Neural progenitor cell (in vitro differentiated cells): ENCODE measurements at regions not wholly inside any gene's neighbourhood (a gene's known extent, or its start where the extent isn't known, plus 50 kb on each side); places are given as distances from the start of the nearest gene placed in this dataset.

Experiments used
- DNase-seq: peaks from one replicate; pipeline ENCODE4 v3.0.0-alpha.2; 2016; ENCODE audit warnings: low spot score
- H2AFZ ChIP-seq: fragments of 200-600 bp; sonication (generic); replicated peaks from 2 replicates; pipeline ENCODE4 v1.6.1; 2016; ENCODE audit warnings: antibody characterized with exemption
- H3F3A ChIP-seq: fragments of 200-600 bp; sonication (generic); 2 replicates; pipeline ENCODE4 v1.6.1; 2016; ENCODE audit warnings: antibody characterized with exemption, low read depth
- H3K27ac ChIP-seq: fragments of 200-600 bp; sonication (generic); 2 replicates; pipeline ENCODE4 v1.5.1; 2016; ENCODE audit warnings: mild to moderate bottlenecking
- H3K27me3 ChIP-seq: fragments of 200-600 bp; sonication (generic); 2 replicates; pipeline ENCODE4 v1.6.1; 2016; ENCODE audit warnings: mild to moderate bottlenecking, moderate library complexity
- H3K36me3 ChIP-seq: fragments of 200-600 bp; sonication (generic); 2 replicates; pipeline ENCODE4 v1.5.1; 2016
- H3K4me1 ChIP-seq: fragments of 200-600 bp; sonication (generic); 2 replicates; pipeline ENCODE4 v1.6.1; 2016; ENCODE audit warnings: mixed run types
- H3K4me2 ChIP-seq: fragments of 200-600 bp; sonication (generic); 2 replicates; pipeline ENCODE4 v1.6.1; 2016
- H3K4me3 ChIP-seq: fragments of 200-600 bp; sonication (generic); 2 replicates; pipeline ENCODE4 v1.5.1; 2016
- H3K79me2 ChIP-seq: fragments of 200-600 bp; sonication (generic); 2 replicates; pipeline ENCODE4 v1.6.1; 2016; ENCODE audit warnings: low read depth
- H3K9ac ChIP-seq: fragments of 200-600 bp; sonication (generic); 2 replicates; pipeline ENCODE4 v1.6.1; 2016
- H3K9me3 ChIP-seq: fragments of 200-600 bp; sonication (generic); 2 replicates; pipeline ENCODE4 v1.5.1; 2016; ENCODE audit warnings: low read depth
- H4K20me1 ChIP-seq: fragments of 200-600 bp; sonication (generic); 2 replicates; pipeline ENCODE4 v1.6.1; 2016; ENCODE audit warnings: low read depth
- H3K27ac Mint-ChIP-seq: 3 replicates; pipeline ENCODE4 v1.8.0; 2021; ENCODE audit warnings: mixed read lengths
- H3K27me3 Mint-ChIP-seq: 2 replicates; pipeline ENCODE4 v1.8.0; 2022; ENCODE audit warnings: low read depth, mild to moderate bottlenecking, inconsistent platforms, moderate library complexity, mixed read lengths; ENCODE audit not compliant: insufficient read depth
- H3K36me3 Mint-ChIP-seq: 3 replicates; pipeline ENCODE4 v1.8.0; 2021; ENCODE audit warnings: mixed read lengths
- H3K4me1 Mint-ChIP-seq: 3 replicates; pipeline ENCODE4 v1.8.0; 2021; ENCODE audit warnings: mixed read lengths
- H3K4me3 Mint-ChIP-seq: 3 replicates; pipeline ENCODE4 v1.8.0; 2021; ENCODE audit warnings: mild to moderate bottlenecking, moderate library complexity, mixed read lengths
- H3K9me3 Mint-ChIP-seq: 3 replicates; pipeline ENCODE4 v1.8.0; 2020; ENCODE audit warnings: mixed read lengths
- EZH2 ChIP-seq: fragments of 200-600 bp; sonication (generic); IDR thresholded peaks from 2 replicates; pipeline ENCODE4 v1.6.1; 2017; ENCODE audit warnings: antibody characterized with exemption, mild to moderate bottlenecking, moderate library complexity
- EZH2phosphoT487 ChIP-seq: fragments of 200-600 bp; sonication (generic); IDR thresholded peaks from 2 replicates; pipeline ENCODE4 v1.6.1; 2017; ENCODE audit warnings: antibody characterized with exemption
- TF ChIP-seq, protein P1 (sequence below): fragments of 200-600 bp; sonication (generic); IDR thresholded peaks from 2 replicates; pipeline ENCODE4 v1.5.1; 2017; ENCODE audit warnings: antibody characterized with exemption, mild to moderate bottlenecking

DNA sequence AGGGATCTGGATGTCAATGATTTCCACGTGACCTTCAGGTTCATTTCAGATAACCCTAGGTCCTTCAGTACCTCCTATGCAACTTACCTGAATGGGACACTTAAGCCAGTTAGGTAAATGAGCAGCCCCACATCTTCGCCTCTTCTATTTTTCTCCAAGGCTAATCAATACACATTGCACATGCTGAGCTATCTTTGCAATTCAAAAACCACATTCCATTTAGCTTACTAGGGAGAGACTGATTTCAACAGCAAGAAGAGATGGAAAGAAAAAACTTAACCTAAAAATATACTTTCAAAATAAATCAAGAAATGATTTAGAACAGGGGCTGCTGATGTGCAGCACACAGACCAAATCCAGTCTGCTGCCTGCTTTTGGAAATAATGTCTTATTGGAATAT, 81.8 kb upstream of the CDCA7L start:
- H3K27ac Mint-ChIP-seq, result no peak overlapping the region
- Histone ChIP-seq H3K79me2 (no peaks in the 10 kb centered on the region), H3K27me3 (no peaks in the 10 kb centered on the region), H4K20me1 (no peaks in the 10 kb centered on the region), H3K4me3 (no peak overlapping the region), H2AFZ (no peak overlapping the region), H3K27ac (no peak overlapping the region), H3K9me3 (no peaks in the 10 kb centered on the region), H3K9ac (no peak overlapping the region), H3K4me2 (no peak overlapping the region), H3K36me3 (no peaks in the 10 kb centered on the region), H3K4me1 (no peaks in the 10 kb centered on the region), H3F3A (no peaks in the 10 kb centered on the region)
- peaks cover 21% of the 10 kb centered on the region for H3K9me3 Mint-ChIP-seq
- TF ChIP-seq EZH2 (no peak), EZH2phosphoT487 (no peak)
- TF ChIP-seq, protein P1, sequence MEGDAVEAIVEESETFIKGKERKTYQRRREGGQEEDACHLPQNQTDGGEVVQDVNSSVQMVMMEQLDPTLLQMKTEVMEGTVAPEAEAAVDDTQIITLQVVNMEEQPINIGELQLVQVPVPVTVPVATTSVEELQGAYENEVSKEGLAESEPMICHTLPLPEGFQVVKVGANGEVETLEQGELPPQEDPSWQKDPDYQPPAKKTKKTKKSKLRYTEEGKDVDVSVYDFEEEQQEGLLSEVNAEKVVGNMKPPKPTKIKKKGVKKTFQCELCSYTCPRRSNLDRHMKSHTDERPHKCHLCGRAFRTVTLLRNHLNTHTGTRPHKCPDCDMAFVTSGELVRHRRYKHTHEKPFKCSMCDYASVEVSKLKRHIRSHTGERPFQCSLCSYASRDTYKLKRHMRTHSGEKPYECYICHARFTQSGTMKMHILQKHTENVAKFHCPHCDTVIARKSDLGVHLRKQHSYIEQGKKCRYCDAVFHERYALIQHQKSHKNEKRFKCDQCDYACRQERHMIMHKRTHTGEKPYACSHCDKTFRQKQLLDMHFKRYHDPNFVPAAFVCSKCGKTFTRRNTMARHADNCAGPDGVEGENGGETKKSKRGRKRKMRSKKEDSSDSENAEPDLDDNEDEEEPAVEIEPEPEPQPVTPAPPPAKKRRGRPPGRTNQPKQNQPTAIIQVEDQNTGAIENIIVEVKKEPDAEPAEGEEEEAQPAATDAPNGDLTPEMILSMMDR, result no peak
- peaks cover 2% of the 10 kb centered on the region for H3K36me3 Mint-ChIP-seq
- H3K27me3 Mint-ChIP-seq, result peaks cover 2% of the 10 kb centered on the region
- H3K4me1 Mint-ChIP-seq, result peaks cover 8% of the 10 kb centered on the region
- no peak for DNase-seq
- H3K4me3 Mint-ChIP-seq, result no peak overlapping the region

DNA sequence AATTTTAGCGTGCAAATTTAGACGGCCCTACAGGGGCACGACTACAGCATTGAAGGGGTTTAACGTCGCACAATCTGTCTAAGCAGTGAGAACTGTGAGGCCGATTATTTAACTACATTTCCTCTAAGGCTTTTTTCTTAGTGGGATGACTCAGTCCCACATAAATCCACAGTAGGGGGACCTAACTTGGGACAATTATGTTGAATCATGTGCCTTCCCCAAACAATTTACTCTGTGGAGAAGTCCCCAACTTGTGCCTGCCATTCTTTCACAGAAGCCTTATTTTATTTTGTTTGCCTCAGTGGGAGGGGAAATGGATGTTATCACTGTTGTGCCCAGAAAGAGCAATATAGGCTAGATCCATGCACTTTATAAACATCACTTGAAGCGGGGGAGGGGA, 80.3 kb upstream of the CDCA7L start:
- no peaks in the 10 kb centered on the region for H3K9me3 ChIP-seq
- H3K4me2 ChIP-seq, result no peak overlapping the region
- no peaks in the 10 kb centered on the region for H3K79me2 ChIP-seq
- H3K27ac ChIP-seq, result no peak overlapping the region
- no peaks in the 10 kb centered on the region for H3K4me1 ChIP-seq
- H3F3A ChIP-seq, result no peaks in the 10 kb centered on the region
- no peaks in the 10 kb centered on the region for H4K20me1 ChIP-seq
- Mint-ChIP-seq H3K27ac (no peak overlapping the region), H3K4me3 (no peak overlapping the region), H3K4me1 (peaks cover 8% of the 10 kb centered on the region), H3K9me3 (peaks cover 16% of the 10 kb centered on the region), H3K36me3 (no peaks in the 10 kb centered on the region), H3K27me3 (peaks cover 2% of the 10 kb centered on the region)
- no peak overlapping the region for H3K4me3 ChIP-seq
- H3K27me3 ChIP-seq, result no peaks in the 10 kb centered on the region
- no peaks in the 10 kb centered on the region for H3K36me3 ChIP-seq
- TF ChIP-seq EZH2phosphoT487, result no peak
- TF ChIP-seq, protein P1, result no peak
- no peak for TF ChIP-seq EZH2
- no peak overlapping the region for H2AFZ ChIP-seq
- no peak overlapping the region for H3K9ac ChIP-seq
- no peak for DNase-seq

DNA sequence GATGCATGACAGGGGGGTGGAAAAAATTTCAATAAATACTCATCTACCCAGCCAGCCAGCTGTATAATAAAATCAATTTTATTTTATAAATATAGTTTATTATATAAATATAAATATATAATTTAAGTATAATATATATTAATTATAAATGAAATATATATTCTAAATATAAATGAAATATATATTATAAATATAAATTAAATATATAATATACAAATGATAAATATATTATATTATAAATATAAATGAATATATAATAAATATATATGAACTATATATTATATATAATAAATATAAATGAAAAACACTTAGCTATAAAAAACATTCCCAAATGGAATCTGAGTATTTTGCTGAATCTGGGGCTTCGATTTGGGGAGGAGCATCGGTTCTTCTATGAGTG, 79.4 kb upstream of the CDCA7L start:
- Histone ChIP-seq H3K36me3 (no peaks in the 10 kb centered on the region), H3K4me1 (no peaks in the 10 kb centered on the region), H2AFZ (no peak overlapping the region), H3K9ac (no peak overlapping the region), H3K27me3 (no peaks in the 10 kb centered on the region), H3K9me3 (no peaks in the 10 kb centered on the region), H3K79me2 (no peaks in the 10 kb centered on the region), H3K27ac (no peak overlapping the region), H3K4me3 (no peak overlapping the region), H4K20me1 (no peaks in the 10 kb centered on the region), H3K4me2 (no peak overlapping the region), H3F3A (no peaks in the 10 kb centered on the region)
- DNase-seq, result no peak
- Mint-ChIP-seq H3K36me3 (no peaks in the 10 kb centered on the region), H3K9me3 (peaks cover 14% of the 10 kb centered on the region), H3K27me3 (peaks cover 2% of the 10 kb centered on the region), H3K27ac (no peak overlapping the region), H3K4me3 (no peak overlapping the region), H3K4me1 (peaks cover 8% of the 10 kb centered on the region)
- TF ChIP-seq, protein P1, result no peak
- TF ChIP-seq EZH2 (no peak), EZH2phosphoT487 (no peak)

DNA sequence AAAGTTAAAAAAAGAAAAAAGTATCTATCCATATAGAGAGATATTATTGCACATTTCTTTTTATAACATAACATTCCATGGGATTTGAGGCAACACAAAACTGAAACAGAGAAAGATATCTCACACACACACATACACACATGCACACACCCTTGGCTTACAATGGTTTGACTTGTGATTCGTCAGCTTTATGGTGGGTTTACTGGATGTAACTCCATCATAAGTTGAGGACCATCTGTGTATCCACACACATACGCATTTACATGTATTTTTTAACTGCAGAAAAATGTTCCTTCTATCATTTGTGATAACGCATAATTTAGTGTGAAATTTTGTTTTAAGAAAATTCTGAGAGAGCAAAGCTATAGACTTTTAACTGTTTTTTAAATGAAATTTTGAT, 74.2 kb upstream of the CDCA7L start:
- H3K4me3 Mint-ChIP-seq, result no peak overlapping the region
- H3K79me2 ChIP-seq, result no peaks in the 10 kb centered on the region
- no peak overlapping the region for H2AFZ ChIP-seq
- H3K27me3 Mint-ChIP-seq, result no peaks in the 10 kb centered on the region
- H3K9me3 Mint-ChIP-seq, result peaks cover 8% of the 10 kb centered on the region
- no peaks in the 10 kb centered on the region for H4K20me1 ChIP-seq
- H3K36me3 Mint-ChIP-seq, result no peaks in the 10 kb centered on the region
- H3K4me1 Mint-ChIP-seq, result peaks cover 7% of the 10 kb centered on the region
- TF ChIP-seq EZH2 (no peak), EZH2phosphoT487 (no peak)
- TF ChIP-seq, protein P1, result no peak
- no peaks in the 10 kb centered on the region for H3K27me3 ChIP-seq
- peaks cover 8% of the 10 kb centered on the region for H3F3A ChIP-seq
- H3K27ac Mint-ChIP-seq, result no peak overlapping the region
- peaks cover 7% of the 10 kb centered on the region for H3K4me1 ChIP-seq
- H3K9ac ChIP-seq, result no peak overlapping the region
- H3K4me3 ChIP-seq, result no peak overlapping the region
- DNase-seq, result no peak
- no peak overlapping the region for H3K27ac ChIP-seq
- H3K36me3 ChIP-seq, result no peaks in the 10 kb centered on the region
- H3K4me2 ChIP-seq, result no peak overlapping the region
- no peaks in the 10 kb centered on the region for H3K9me3 ChIP-seq
